Lung (tissue), 11 donors: ENCODE measurements at regions not wholly inside any gene's neighbourhood (a gene's known extent, or its start where the extent isn't known, plus 50 kb on each side); places are given as distances from the start of the nearest gene placed in this dataset.

Experiments
- ATAC-seq: fragments of 200-7000 bp; cut with Tn5 transposase; one replicate; pipeline ENCODE4 v1.9.1; 2020; ENCODE audit warnings: moderate number of reproducible peaks; ENCODE audit not compliant: insufficient read depth, low FRiP score
- DNase-seq, 3 donors: peaks; one replicate each; pipeline ENCODE4 v3.0.0-alpha.2; 2013 to 2017
- H3K27ac ChIP-seq, 2 donors: one replicate each; pipeline ENCODE4 v1.5.1; 2013; ENCODE audit warnings: mild to moderate bottlenecking in 2 of 2, moderate library complexity in 2 of 2, control low read depth in 1 of 2, inconsistent platforms in 1 of 2, low read depth in 1 of 2, low read length in 1 of 2
- H3K27me3 ChIP-seq, 3 donors: one replicate each; pipeline ENCODE4 v1.5.1; 2013; ENCODE audit warnings: low read length in 2 of 3; ENCODE audit not compliant: control insufficient read depth in 3 of 3, insufficient read depth in 3 of 3
- H3K36me3 ChIP-seq, 4 donors: one replicate each; pipeline ENCODE4 v1.5.1; 2013; ENCODE audit warnings: low read length in 4 of 4, mild to moderate bottlenecking in 1 of 4, moderate library complexity in 1 of 4; ENCODE audit not compliant: control insufficient read depth in 4 of 4, insufficient read depth in 4 of 4
- H3K4me1 ChIP-seq, 5 donors: one replicate each; pipeline ENCODE4 v1.5.1; 2013; ENCODE audit warnings: low read length in 5 of 5, mild to moderate bottlenecking in 2 of 5, moderate library complexity in 1 of 5; ENCODE audit not compliant: control insufficient read depth in 5 of 5, insufficient read depth in 5 of 5
- H3K4me3 ChIP-seq: one replicate; pipeline ENCODE4 v1.5.1; 2013; ENCODE audit warnings: mild to moderate bottlenecking, control low read depth, moderate library complexity
- H3K9ac ChIP-seq, 2 donors: one replicate each; pipeline ENCODE4 v1.5.1; 2013; ENCODE audit warnings: low read length in 2 of 2, control low read depth in 1 of 2; ENCODE audit not compliant: insufficient read depth in 1 of 2
- H3K9me3 ChIP-seq, 4 donors: one replicate each; pipeline ENCODE4 v1.5.1; 2013; ENCODE audit warnings: low read length in 3 of 4, mild to moderate bottlenecking in 1 of 4, moderate library complexity in 1 of 4; ENCODE audit not compliant: control insufficient read depth in 4 of 4, insufficient read depth in 3 of 4
- CTCF ChIP-seq: IDR thresholded peaks from 2 replicates; pipeline ENCODE4 v1.5.1; 2012; ENCODE audit warnings: mild to moderate bottlenecking; ENCODE audit errors: control extremely low read depth, extremely low read depth
- WGBS, 2 donors: extraction: QIAGEN DNeasy Blood & Tissue Kit; methylation state at CpG; one replicate each; pipeline ENCODE4 v1.1.7; 2013; 5-methylcytosine and 5-hydroxymethylcytosine counted together
- donor health status: control.
- donor health status: control.
- donor health status: Bipolar disorder and iron deficiency.
- donor health status: healthy.
- donor health status: DM: yes; HTN: yes; CAD: no.

GRCh38 chr11:69979632-69980031 is 98.5 kb upstream of the ANO1 start:
- Histone ChIP-seq H3K27me3 (peaks cover 0 to 9% (median 4%) of the 10 kb centered on the region in 3 donors), H3K9ac (no peak overlapping the region), H3K27ac (no peak overlapping the region), H3K9me3 (no peaks in the 10 kb centered on the region), H3K4me1 (peaks cover 0 to 21% (median 0%) of the 10 kb centered on the region in 5 donors), H3K4me3 (no peak overlapping the region), H3K36me3 (no peaks in the 10 kb centered on the region)
- no peak for TF ChIP-seq CTCF
- ATAC-seq, result no peak
- WGBS, 2 donors, result 70 to 71% methylated on average over 9 of the region's 9 CpGs
- DNase-seq, result no peak

GRCh38 chr11:69981119-69981784 is 96.9 kb upstream of the ANO1 start:
- Histone ChIP-seq H3K4me3 (no peak overlapping the region), H3K36me3 (no peaks in the 10 kb centered on the region), H3K9ac (no peak overlapping the region), H3K9me3 (peaks cover 0 to 2% (median 0%) of the 10 kb centered on the region in 4 donors), H3K27me3 (peaks cover 0 to 21% (median 10%) of the 10 kb centered on the region in 3 donors), H3K4me1 (peaks cover 0 to 30% (median 0%) of the 10 kb centered on the region in 5 donors), H3K27ac (no peak overlapping the region)
- DNase-seq (peak; percentile 49 to 54 (median 51)), ATAC-seq (no peak)
- TF ChIP-seq CTCF, result no peak
- WGBS, 2 donors, result 57 to 71% methylated on average over 15 of the region's 15 CpGs

- ATAC-seq (no peak), DNase-seq (no peak)
- H3K27me3 ChIP-seq, result peaks cover 0 to 27% (median 16%) of the 10 kb centered on the region in 3 donors
- no peak for TF ChIP-seq CTCF
- H3K9ac ChIP-seq, result no peak overlapping the region
- H3K36me3 ChIP-seq, result no peaks in the 10 kb centered on the region
- H3K4me1 ChIP-seq, result peaks cover 0 to 30% (median 0%) of the 10 kb centered on the region in 5 donors
- H3K9me3 ChIP-seq, result peaks cover 0 to 2% (median 0%) of the 10 kb centered on the region in 4 donors
- WGBS, 2 donors, result 75 to 77% methylated on average over 20 of the region's 20 CpGs
- H3K4me3 ChIP-seq, result no peak overlapping the region
- no peak overlapping the region for H3K27ac ChIP-seq
These were observed 95.2 kb upstream of the ANO1 start for GRCh38 chr11:69982690-69983570.
